Upper lobe of left lung (tissue), 4 donors: ENCODE measurements at regions not wholly inside any gene's neighbourhood (a gene's known extent, or its start where the extent isn't known, plus 50 kb on each side); places are given as distances from the start of the nearest gene placed in this dataset.

Source experiments
- CTCF ChIP-seq, 6 experiments: fragments of 450-650 bp in 4 of 6; fragments of 200-600 bp in 2 of 6; sonication (generic) in 2 of 6; IDR thresholded peaks; one replicate each; pipeline ENCODE4 v1.5.1; 2016 to 2019; ENCODE audit warnings: antibody characterized with exemption in 6 of 6
- POLR2A ChIP-seq, 4 donors: fragments of 450-650 bp; IDR thresholded peaks; one replicate each; pipeline ENCODE4 v1.5.1; 2016 to 2017; ENCODE audit warnings: antibody characterized with exemption in 4 of 4, mild to moderate bottlenecking in 2 of 4
- POLR2AphosphoS5 ChIP-seq, 2 donors: sonication (generic); formaldehyde crosslinking; IDR thresholded peaks; one replicate each; pipeline ENCODE4 v1.5.1; 2017; ENCODE audit warnings: antibody characterized with exemption in 2 of 2

- no peak for TF ChIP-seq CTCF (IDR thresholded peaks at IDR 0.05)
- no peak for TF ChIP-seq POLR2A (IDR thresholded peaks at IDR 0.05)
- no peak for TF ChIP-seq POLR2AphosphoS5 (IDR thresholded peaks at IDR 0.05)
Observed at GRCh38 chr2:188114014-188114413, 177.7 kb upstream of the GULP1 start.
